Hepatic stellate cell (primary cell): ENCODE measurements at regions not wholly inside any gene's neighbourhood (a gene's known extent, or its start where the extent isn't known, plus 50 kb on each side); places are given as distances from the start of the nearest gene placed in this dataset.
"Not testable (repeated sequence)": the region's sequence is repeated elsewhere in the genome, so short reads cannot be mapped to it uniquely, and the experiment has no call there.

ENCODE experiments used
- DNase-seq: peaks from one replicate; pipeline ENCODE4 v3.0.0; 2011; ENCODE audit warnings: low spot score

GRCh38 chr17:77037943-77038342 lies 102.8 kb upstream of the SEC14L1 start:
- DNase-seq = no peak

- DNase-seq = no peak
Measured at GRCh38 chr17:77038884-77039555, 101.7 kb upstream of the SEC14L1 start.

- DNase-seq = no peak
Measured at GRCh38 chr17:77042476-77043231, 98.1 kb upstream of the SEC14L1 start.

- DNase-seq = no peak
Measured at GRCh38 chr17:77045441-77046041, 95.2 kb upstream of the SEC14L1 start.

- no peak for DNase-seq
Measured at GRCh38 chr17:77049440-77049839, 91.3 kb upstream of the SEC14L1 start.

GRCh38 chr17:77050901-77051300 lies 89.9 kb upstream of the SEC14L1 start:
- not testable (repeated sequence) for DNase-seq

- DNase-seq = no peak
Measured at GRCh38 chr17:77054936-77055335, 85.8 kb upstream of the SEC14L1 start.

- DNase-seq = no peak
Measured at GRCh38 chr17:77055453-77055852, 85.3 kb upstream of the SEC14L1 start.

- DNase-seq = no peak
Measured at GRCh38 chr17:77058016-77058415, 82.8 kb upstream of the SEC14L1 start.

GRCh38 chr17:77061669-77062068 lies 79.1 kb upstream of the SEC14L1 start:
- no peak for DNase-seq

- DNase-seq = no peak
Measured at GRCh38 chr17:77064598-77064997, 76.2 kb upstream of the SEC14L1 start.

- no peak for DNase-seq
Measured at GRCh38 chr17:77066165-77066564, 74.6 kb upstream of the SEC14L1 start.

- peak; percentile 78 for DNase-seq
Measured at GRCh38 chr17:77066726-77067409, 73.9 kb upstream of the SEC14L1 start.

- no peak for DNase-seq
Measured at GRCh38 chr17:77068915-77069314, 71.9 kb upstream of the SEC14L1 start.

- DNase-seq = no peak
Measured at GRCh38 chr17:77070888-77071279, 69.9 kb upstream of the SEC14L1 start.

- DNase-seq = no peak
Measured at GRCh38 chr17:77071925-77072490, 68.8 kb upstream of the SEC14L1 start.

- no peak for DNase-seq
Measured at GRCh38 chr17:77072670-77073069, 68.1 kb upstream of the SEC14L1 start.

GRCh38 chr17:77074681-77075080 lies 66.1 kb upstream of the SEC14L1 start:
- no peak for DNase-seq

- no peak for DNase-seq
Measured at GRCh38 chr17:77076124-77076830, 64.5 kb upstream of the SEC14L1 start.

- no peak for DNase-seq
Measured at GRCh38 chr17:77083531-77083930, 57.2 kb upstream of the SEC14L1 start.

GRCh38 chr17:77085926-77086432 lies 54.8 kb upstream of the SEC14L1 start:
- DNase-seq = no peak
